AG09309 (cell line): ENCODE measurements at regions not wholly inside any gene's neighbourhood (a gene's known extent, or its start where the extent isn't known, plus 50 kb on each side); places are given as distances from the start of the nearest gene placed in this dataset.

Experiments used
- DNase-seq: peaks from one replicate; pipeline ENCODE4 v3.0.0-alpha.2; 2010; ENCODE audit warnings: low read depth
- H3K4me3 ChIP-seq: 2 replicates; pipeline ENCODE4 v1.5.1; 2011; ENCODE audit warnings: mild to moderate bottlenecking, low read depth, low read length, moderate library complexity; ENCODE audit not compliant: control insufficient read depth
- TF ChIP-seq, protein P1 (sequence below): IDR thresholded peaks from 2 replicates; pipeline ENCODE4 v1.5.1; 2011; ENCODE audit warnings: mild to moderate bottlenecking, low read depth, low read length, inconsistent platforms; ENCODE audit not compliant: insufficient read depth, control insufficient read depth; ENCODE audit errors: missing control alignments

DNA sequence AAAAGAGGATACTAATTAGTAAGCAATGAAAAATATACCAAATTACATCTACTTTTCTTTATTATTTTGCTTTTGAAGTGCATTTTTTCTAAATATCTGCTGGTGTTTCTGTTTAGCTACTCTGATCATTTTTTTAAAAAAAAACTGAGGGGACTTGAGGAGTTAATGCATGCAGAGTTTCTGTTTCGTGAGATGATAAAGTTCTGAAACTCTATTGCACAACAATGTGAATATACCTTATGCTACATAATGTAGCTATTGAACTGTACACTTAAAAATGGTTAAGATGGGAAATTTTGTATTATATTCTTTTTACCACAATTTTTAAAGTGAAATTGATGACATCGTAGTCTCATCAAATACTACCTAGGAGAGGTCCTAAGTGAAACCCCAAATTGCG lies 288.3 kb upstream of the NR4A3 start:
- TF ChIP-seq, protein P1, sequence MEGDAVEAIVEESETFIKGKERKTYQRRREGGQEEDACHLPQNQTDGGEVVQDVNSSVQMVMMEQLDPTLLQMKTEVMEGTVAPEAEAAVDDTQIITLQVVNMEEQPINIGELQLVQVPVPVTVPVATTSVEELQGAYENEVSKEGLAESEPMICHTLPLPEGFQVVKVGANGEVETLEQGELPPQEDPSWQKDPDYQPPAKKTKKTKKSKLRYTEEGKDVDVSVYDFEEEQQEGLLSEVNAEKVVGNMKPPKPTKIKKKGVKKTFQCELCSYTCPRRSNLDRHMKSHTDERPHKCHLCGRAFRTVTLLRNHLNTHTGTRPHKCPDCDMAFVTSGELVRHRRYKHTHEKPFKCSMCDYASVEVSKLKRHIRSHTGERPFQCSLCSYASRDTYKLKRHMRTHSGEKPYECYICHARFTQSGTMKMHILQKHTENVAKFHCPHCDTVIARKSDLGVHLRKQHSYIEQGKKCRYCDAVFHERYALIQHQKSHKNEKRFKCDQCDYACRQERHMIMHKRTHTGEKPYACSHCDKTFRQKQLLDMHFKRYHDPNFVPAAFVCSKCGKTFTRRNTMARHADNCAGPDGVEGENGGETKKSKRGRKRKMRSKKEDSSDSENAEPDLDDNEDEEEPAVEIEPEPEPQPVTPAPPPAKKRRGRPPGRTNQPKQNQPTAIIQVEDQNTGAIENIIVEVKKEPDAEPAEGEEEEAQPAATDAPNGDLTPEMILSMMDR, result no peak
- no peak overlapping the region for H3K4me3 ChIP-seq
- no peak for DNase-seq

DNA sequence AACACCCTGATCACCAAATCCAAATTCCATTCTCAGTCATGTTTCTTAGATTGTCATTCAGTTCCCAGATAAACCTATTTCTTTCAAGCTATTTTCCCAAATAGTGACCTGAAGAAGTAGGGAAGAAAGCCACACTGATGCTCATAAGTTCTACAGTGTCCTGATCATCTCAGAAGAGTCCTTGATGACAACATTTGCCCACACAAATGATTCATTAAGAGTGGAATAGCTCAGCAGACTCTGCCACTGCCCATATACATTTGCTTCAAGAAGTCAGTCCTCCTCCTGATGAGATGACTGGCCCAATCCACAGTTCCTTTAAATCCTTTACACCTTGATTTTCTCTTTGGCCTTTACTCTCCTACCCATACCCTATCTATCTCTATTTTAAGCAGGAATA lies 283.7 kb upstream of the NR4A3 start:
- DNase-seq, result no peak
- H3K4me3 ChIP-seq, result no peak overlapping the region
- TF ChIP-seq, protein P1, result no peak

DNA sequence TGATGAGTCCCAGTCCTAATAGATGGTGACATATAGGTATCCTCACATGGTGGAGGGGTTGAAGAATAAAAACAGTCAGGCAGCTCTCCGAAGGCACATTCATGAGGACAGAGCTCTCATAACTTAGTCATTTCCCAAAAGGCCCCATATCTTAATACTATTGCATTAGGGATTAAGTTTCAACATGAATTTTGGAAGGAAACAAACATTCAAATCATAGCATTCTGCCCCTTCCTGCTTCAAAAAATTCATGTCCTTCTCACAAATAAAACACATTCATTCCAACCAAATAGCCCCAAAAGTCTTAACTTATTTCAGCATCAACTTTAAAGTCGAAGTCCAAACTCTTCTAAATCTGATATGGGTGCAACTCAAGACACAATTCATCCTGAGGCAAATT lies 277.2 kb upstream of the NR4A3 start:
- DNase-seq, result no peak
- no peak overlapping the region for H3K4me3 ChIP-seq
- TF ChIP-seq, protein P1, result no peak

DNA sequence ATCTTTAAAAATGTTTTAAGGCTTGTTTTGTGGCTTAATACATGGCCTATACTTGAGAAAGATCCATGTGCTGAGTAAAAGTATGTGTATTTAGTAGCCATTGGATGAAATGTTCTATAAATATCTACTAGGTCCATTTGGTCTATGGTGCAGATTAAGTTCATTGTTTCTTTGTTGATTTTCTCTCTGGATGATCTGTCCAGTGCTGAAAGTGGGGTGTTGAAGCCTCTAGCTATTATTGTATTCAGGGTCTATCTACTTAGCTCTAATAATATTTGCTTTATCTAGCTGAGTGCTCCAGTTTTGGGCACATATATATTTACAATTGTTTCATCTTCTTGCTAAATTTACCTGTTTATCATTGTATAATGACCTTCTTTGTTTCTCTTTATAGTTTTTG lies 272.2 kb upstream of the NR4A3 start:
- no peak for DNase-seq
- no peak overlapping the region for H3K4me3 ChIP-seq
- TF ChIP-seq, protein P1, result no peak

DNA sequence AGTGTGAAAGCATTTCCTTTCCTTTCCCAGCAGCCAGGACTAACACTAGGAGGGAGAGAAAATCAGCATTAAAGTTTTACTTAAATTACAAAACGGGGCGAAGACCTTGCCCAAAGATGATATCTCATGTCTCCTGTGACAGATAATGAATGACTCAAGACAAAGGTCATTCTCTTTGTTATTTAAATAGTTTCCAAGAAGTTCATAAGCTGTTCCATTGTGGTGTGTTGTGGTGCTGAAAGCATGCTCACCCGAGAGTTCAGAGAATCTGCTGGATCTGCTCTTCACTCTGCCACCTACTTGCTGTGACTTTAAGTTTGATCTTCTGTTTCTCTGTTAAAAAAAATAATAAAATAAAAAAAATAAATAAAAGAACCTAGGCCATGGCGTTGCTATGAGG lies 265.9 kb upstream of the NR4A3 start:
- TF ChIP-seq, protein P1, result no peak
- DNase-seq, result no peak
- no peak overlapping the region for H3K4me3 ChIP-seq

DNA sequence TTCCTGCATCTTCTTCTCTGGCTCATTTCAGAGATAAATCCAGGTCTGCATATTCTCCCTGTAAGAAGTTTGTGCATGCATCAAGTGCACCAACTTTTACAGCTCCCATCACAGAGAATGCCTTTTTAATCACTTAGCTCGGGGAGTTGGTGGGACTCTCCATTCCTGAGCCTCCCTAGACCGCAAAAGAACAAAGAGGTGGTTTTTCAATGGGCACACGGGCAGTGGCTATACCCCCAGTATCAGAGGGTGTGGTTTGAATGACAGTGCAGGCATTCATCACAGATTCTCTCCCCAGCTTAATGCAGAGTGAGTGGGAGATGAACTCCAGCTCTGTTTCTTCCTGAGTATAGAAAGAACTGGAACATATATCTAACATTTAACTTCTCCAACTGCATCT lies 264.7 kb upstream of the NR4A3 start:
- TF ChIP-seq, protein P1, result no peak
- DNase-seq, result no peak
- no peak overlapping the region for H3K4me3 ChIP-seq

DNA sequence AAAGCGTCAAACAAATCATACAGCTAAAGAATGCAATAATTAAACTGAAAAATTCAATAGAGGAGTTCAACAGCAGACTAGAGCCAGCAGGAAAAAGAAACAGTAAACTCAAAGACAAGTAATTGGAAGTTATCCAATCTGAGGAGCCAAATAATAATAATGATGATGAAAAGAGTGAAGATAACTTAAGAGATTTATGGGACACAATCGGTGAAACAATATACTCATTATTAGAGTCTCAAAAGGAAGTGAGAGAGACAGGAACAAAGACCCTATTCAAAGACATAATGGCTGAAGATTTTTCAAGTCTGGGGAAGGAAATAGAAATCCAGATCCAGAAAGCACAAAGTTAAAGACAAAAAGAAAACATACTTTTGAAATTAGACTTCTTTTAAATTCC lies 263.9 kb upstream of the NR4A3 start:
- DNase-seq, result no peak
- H3K4me3 ChIP-seq, result no peak overlapping the region
- TF ChIP-seq, protein P1, result no peak
